ENCODE measurements at regions not wholly inside any gene's neighbourhood (a gene's known extent, or its start where the extent isn't known, plus 50 kb on each side); places are given as distances from the start of the nearest gene placed in this dataset.

DNA sequence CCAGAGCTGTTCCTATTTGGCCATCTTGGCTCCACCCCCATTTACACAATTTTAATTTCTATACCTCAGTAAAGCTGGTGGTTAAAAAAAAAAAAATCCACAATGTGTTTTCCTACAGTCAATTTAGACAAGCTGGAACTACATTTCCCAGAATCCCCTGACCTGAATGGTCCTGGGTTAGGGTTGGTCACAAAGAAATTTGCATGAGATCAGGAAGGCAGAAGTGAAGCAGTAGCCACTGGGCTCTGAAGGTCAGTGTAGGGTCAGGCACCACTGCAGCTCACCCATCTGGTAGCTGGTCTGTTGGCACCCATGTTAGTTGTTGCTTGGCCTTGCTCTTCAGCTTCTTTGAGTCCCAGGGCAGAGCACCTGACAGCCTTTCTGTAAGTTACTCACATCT lies 210.7 kb upstream of the API5 start:
- TF ChIP-seq, protein P1, sequence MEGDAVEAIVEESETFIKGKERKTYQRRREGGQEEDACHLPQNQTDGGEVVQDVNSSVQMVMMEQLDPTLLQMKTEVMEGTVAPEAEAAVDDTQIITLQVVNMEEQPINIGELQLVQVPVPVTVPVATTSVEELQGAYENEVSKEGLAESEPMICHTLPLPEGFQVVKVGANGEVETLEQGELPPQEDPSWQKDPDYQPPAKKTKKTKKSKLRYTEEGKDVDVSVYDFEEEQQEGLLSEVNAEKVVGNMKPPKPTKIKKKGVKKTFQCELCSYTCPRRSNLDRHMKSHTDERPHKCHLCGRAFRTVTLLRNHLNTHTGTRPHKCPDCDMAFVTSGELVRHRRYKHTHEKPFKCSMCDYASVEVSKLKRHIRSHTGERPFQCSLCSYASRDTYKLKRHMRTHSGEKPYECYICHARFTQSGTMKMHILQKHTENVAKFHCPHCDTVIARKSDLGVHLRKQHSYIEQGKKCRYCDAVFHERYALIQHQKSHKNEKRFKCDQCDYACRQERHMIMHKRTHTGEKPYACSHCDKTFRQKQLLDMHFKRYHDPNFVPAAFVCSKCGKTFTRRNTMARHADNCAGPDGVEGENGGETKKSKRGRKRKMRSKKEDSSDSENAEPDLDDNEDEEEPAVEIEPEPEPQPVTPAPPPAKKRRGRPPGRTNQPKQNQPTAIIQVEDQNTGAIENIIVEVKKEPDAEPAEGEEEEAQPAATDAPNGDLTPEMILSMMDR (conservative IDR thresholded peaks at IDR 0.05 in 1 of 2, IDR thresholded peaks at IDR 0.05 in 1 of 2; ENCODE audit: extremely low read depth in 1 of 2, insufficient read depth in 1 of 2, low read depth in 1 of 2, low read length in 2 of 2), result no peak
- no peak for TF ChIP-seq EZH2 (IDR thresholded peaks at IDR 0.05; ENCODE audit: borderline replicate concordance, low read length)
